ENCODE measurements at regions not wholly inside any gene's neighbourhood (a gene's known extent, or its start where the extent isn't known, plus 50 kb on each side); places are given as distances from the start of the nearest gene placed in this dataset.
"Not testable (repeated sequence)": the region's sequence is repeated elsewhere in the genome, so short reads cannot be mapped to it uniquely, and the experiment has no call there.

- no peak for DNase-seq (ENCODE audit: low read depth)
Measured at GRCh38 chr2:140178234-140178633, 1398.0 kb upstream of the NXPH2 start.

- DNase-seq (ENCODE audit: low read depth), result no peak
Measured at GRCh38 chr2:140177086-140177485, 1396.9 kb upstream of the NXPH2 start.

GRCh38 chr2:140173790-140174189 is 1393.6 kb upstream of the NXPH2 start:
- no peak for DNase-seq (ENCODE audit: low read depth)

GRCh38 chr2:140164449-140164848 is 1384.3 kb upstream of the NXPH2 start:
- DNase-seq (ENCODE audit: low read depth), result no peak

- DNase-seq (ENCODE audit: low read depth), result no peak
Measured at GRCh38 chr2:140158259-140158658, 1378.1 kb upstream of the NXPH2 start.

GRCh38 chr2:140157816-140158215 is 1377.6 kb upstream of the NXPH2 start:
- no peak for DNase-seq (ENCODE audit: low read depth)

- DNase-seq (ENCODE audit: low read depth), result no peak
Measured at GRCh38 chr2:140154706-140155105, 1374.5 kb upstream of the NXPH2 start.

- no peak for DNase-seq (ENCODE audit: low read depth)
Measured at GRCh38 chr2:140154271-140154670, 1374.1 kb upstream of the NXPH2 start.

- no peak for DNase-seq (ENCODE audit: low read depth)
Measured at GRCh38 chr2:140144611-140145010, 1364.4 kb upstream of the NXPH2 start.

- no peak for DNase-seq (ENCODE audit: low read depth)
Measured at GRCh38 chr2:140138736-140139135, 1358.5 kb upstream of the NXPH2 start.

- DNase-seq (ENCODE audit: low read depth), result no peak
Measured at GRCh38 chr2:140136861-140137260, 1356.7 kb upstream of the NXPH2 start.

GRCh38 chr2:140136366-140136765 is 1356.2 kb upstream of the NXPH2 start:
- no peak for DNase-seq (ENCODE audit: low read depth)

GRCh38 chr2:140128909-140129308 is 1348.7 kb upstream of the NXPH2 start:
- no peak for DNase-seq (ENCODE audit: low read depth)

GRCh38 chr2:140122001-140122400 is 1341.8 kb upstream of the NXPH2 start:
- no peak for DNase-seq (ENCODE audit: low read depth)

- no peak for DNase-seq (ENCODE audit: low read depth)
Measured at GRCh38 chr2:140117386-140117785, 1337.2 kb upstream of the NXPH2 start.

- no peak for DNase-seq (ENCODE audit: low read depth)
Measured at GRCh38 chr2:140108706-140109475, 1328.7 kb upstream of the NXPH2 start.

- no peak for DNase-seq (ENCODE audit: low read depth)
Measured at GRCh38 chr2:140091926-140092325, 1311.7 kb upstream of the NXPH2 start.

GRCh38 chr2:140086964-140087363 is 1306.8 kb upstream of the NXPH2 start:
- DNase-seq (ENCODE audit: low read depth), result no peak

- no peak for DNase-seq (ENCODE audit: low read depth)
Measured at GRCh38 chr2:140085674-140086073, 1305.5 kb upstream of the NXPH2 start.

GRCh38 chr2:140079038-140079437 is 1298.8 kb upstream of the NXPH2 start:
- no peak for DNase-seq (ENCODE audit: low read depth)

GRCh38 chr2:140076164-140076563 is 1296.0 kb upstream of the NXPH2 start:
- no peak for DNase-seq (ENCODE audit: low read depth)

GRCh38 chr2:140073763-140074162 is 1293.6 kb upstream of the NXPH2 start:
- DNase-seq (ENCODE audit: low read depth), result not testable (repeated sequence)

GRCh38 chr2:140067661-140068060 is 1287.5 kb upstream of the NXPH2 start:
- DNase-seq (ENCODE audit: low read depth), result no peak

GRCh38 chr2:140064243-140064642 is 1284.1 kb upstream of the NXPH2 start:
- DNase-seq (ENCODE audit: low read depth), result no peak
